OCI-LY1 (cell line): ENCODE measurements at regions not wholly inside any gene's neighbourhood (a gene's known extent, or its start where the extent isn't known, plus 50 kb on each side); places are given as distances from the start of the nearest gene placed in this dataset.

ENCODE experiments used
- EZH2 ChIP-seq: fragments of 200-600 bp; sonication (generic), shearing (Covaris generic); IDR thresholded peaks from 2 replicates; pipeline ENCODE4 v1.8.0; 2017; ENCODE audit warnings: borderline replicate concordance, mixed run types, mild to moderate bottlenecking, antibody characterized with exemption, low read length, moderate library complexity, mixed read lengths
- TF ChIP-seq, protein P1 (sequence below): fragments of 200-600 bp; sonication (generic), shearing (Covaris generic); IDR thresholded peaks from 2 replicates; pipeline ENCODE4 v1.5.1; 2017; ENCODE audit warnings: mild to moderate bottlenecking, antibody characterized with exemption, low read length, moderate library complexity, mixed read lengths

- TF ChIP-seq EZH2 = no peak
- TF ChIP-seq, protein P1, sequence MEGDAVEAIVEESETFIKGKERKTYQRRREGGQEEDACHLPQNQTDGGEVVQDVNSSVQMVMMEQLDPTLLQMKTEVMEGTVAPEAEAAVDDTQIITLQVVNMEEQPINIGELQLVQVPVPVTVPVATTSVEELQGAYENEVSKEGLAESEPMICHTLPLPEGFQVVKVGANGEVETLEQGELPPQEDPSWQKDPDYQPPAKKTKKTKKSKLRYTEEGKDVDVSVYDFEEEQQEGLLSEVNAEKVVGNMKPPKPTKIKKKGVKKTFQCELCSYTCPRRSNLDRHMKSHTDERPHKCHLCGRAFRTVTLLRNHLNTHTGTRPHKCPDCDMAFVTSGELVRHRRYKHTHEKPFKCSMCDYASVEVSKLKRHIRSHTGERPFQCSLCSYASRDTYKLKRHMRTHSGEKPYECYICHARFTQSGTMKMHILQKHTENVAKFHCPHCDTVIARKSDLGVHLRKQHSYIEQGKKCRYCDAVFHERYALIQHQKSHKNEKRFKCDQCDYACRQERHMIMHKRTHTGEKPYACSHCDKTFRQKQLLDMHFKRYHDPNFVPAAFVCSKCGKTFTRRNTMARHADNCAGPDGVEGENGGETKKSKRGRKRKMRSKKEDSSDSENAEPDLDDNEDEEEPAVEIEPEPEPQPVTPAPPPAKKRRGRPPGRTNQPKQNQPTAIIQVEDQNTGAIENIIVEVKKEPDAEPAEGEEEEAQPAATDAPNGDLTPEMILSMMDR = no peak
Measured at GRCh38 chr18:1806884-1807615, 764.3 kb downstream of the METTL4 start.
